H1 (cell line): ENCODE measurements at regions not wholly inside any gene's neighbourhood (a gene's known extent, or its start where the extent isn't known, plus 50 kb on each side); places are given as distances from the start of the nearest gene placed in this dataset.

Source experiments
- CTCF ChIA-PET: fragments of 300-600 bp; sonication (Branson Sonifier 250); formaldehyde crosslinking; loops from one replicate; lab custom pipeline; 2021; ENCODE audit not compliant: partially characterized antibody; lab: Charles Lee
- POLR2A ChIA-PET: fragments of 300-600 bp; sonication (Branson Sonifier 250); formaldehyde crosslinking; loops from one replicate; lab custom pipeline; 2021; ENCODE audit warnings: inconsistent platforms; ENCODE audit not compliant: partially characterized antibody; lab: Charles Lee
- DNase-seq, 2 experiments: peaks; one replicate each; pipeline versions ENCODE4 v3.0.0 to v3.0.0-alpha.2; 2010 to 2022; ENCODE audit warnings: low spot score in 2 of 2, low read depth in 1 of 2, mixed read lengths in 1 of 2
- FAIRE-seq: peaks from 2 replicates; lab custom pipeline; 2011; peaks lifted over from hg19 to GRCh38; lab: Jason Lieb, UNC
- H2AFZ ChIP-seq: 2 replicates; pipeline ENCODE4 v1.8.1; 2012; ENCODE audit warnings: low read length, inconsistent platforms
- H2AK5ac ChIP-seq: 2 replicates; pipeline ENCODE4 v1.6.1; 2013; ENCODE audit warnings: low read depth, low read length
- H2BK120ac ChIP-seq: replicated peaks from 2 replicates; pipeline ENCODE3; 2013; ENCODE audit warnings: low read depth, low read length, inconsistent platforms
- H2BK12ac ChIP-seq: 2 replicates; pipeline ENCODE4 v1.6.1; 2013; ENCODE audit warnings: low read depth, low read length
- H2BK15ac ChIP-seq: 2 replicates; pipeline ENCODE4 v1.6.1; 2013; ENCODE audit warnings: low read length
- H2BK20ac ChIP-seq: 2 replicates; pipeline ENCODE4 v1.6.1; 2013; ENCODE audit warnings: low read length
- H2BK5ac ChIP-seq: 2 replicates; pipeline ENCODE4 v1.6.1; 2013; ENCODE audit warnings: low read depth, low read length
- H3K14ac ChIP-seq: 2 replicates; pipeline ENCODE4 v1.6.1; 2013; ENCODE audit warnings: inconsistent platforms; ENCODE audit not compliant: insufficient read length
- H3K18ac ChIP-seq: 2 replicates; pipeline ENCODE4 v1.6.1; 2013; ENCODE audit warnings: low read length; ENCODE audit errors: extremely low read depth
- H3K23ac ChIP-seq: 2 replicates; pipeline ENCODE4 v1.6.1; 2013; ENCODE audit warnings: inconsistent platforms; ENCODE audit not compliant: insufficient read length
- H3K23me2 ChIP-seq: 2 replicates; pipeline ENCODE4 v1.6.1; 2013; ENCODE audit warnings: low read depth, low read length
- H3K27ac ChIP-seq: 2 replicates; pipeline ENCODE4 v1.6.1; 2011; ENCODE audit warnings: low read depth, low read length, inconsistent platforms
- H3K27me3 ChIP-seq, 4 experiments: replicated peaks in 1 of 4; 1 replicate in 1 of 4; 2 replicates in 3 of 4; pipeline versions ENCODE4 v1.6.1 to v1.8.1; 2011 to 2013; ENCODE audit warnings: low read length in 3 of 4, mild to moderate bottlenecking in 3 of 4, inconsistent platforms in 2 of 4, mixed read lengths in 2 of 4, moderate library complexity in 1 of 4; ENCODE audit not compliant: control insufficient read depth in 3 of 4, insufficient read depth in 3 of 4; ENCODE audit errors: extremely low read depth in 1 of 4
- H3K36me3 ChIP-seq, 4 experiments: 2 replicates each; pipeline versions ENCODE4 v1.6.1 to v1.8.1; 2011 to 2013; ENCODE audit warnings: mild to moderate bottlenecking in 4 of 4, low read length in 3 of 4, moderate library complexity in 2 of 4, control low read depth in 1 of 4, inconsistent platforms in 1 of 4; ENCODE audit not compliant: insufficient read depth in 4 of 4, control insufficient read depth in 2 of 4
- H3K4ac ChIP-seq: replicated peaks from 2 replicates; pipeline ENCODE3; 2013; ENCODE audit warnings: low read length, low read depth, mixed read lengths, inconsistent platforms; ENCODE audit not compliant: insufficient read length
- H3K4me1 ChIP-seq, 4 experiments: replicated peaks in 1 of 4; 1 replicate in 1 of 4; 2 replicates in 3 of 4; pipeline versions ENCODE4 v1.6.1 to v1.8.1; 2011 to 2013; ENCODE audit warnings: low read length in 3 of 4, inconsistent platforms in 2 of 4, mixed read lengths in 1 of 4; ENCODE audit not compliant: insufficient read depth in 4 of 4, control insufficient read depth in 3 of 4
- H3K4me2 ChIP-seq, 2 experiments: 2 replicates each; pipeline versions ENCODE4 v1.6.1 to v1.8.1; 2011 to 2013; ENCODE audit warnings: low read depth in 2 of 2, low read length in 2 of 2, control low read depth in 1 of 2, inconsistent platforms in 1 of 2, mild to moderate bottlenecking in 1 of 2; ENCODE audit not compliant: insufficient read depth in 1 of 2
- H3K4me3 ChIP-seq, 4 experiments: fragments of 200-600, 300-600 bp in 1 of 4; sonication (generic), shearing (Covaris generic), sonication (Bioruptor Twin) in 1 of 4; 2 replicates each; pipeline versions ENCODE4 v1.5.1 to v1.8.1; 2011 to 2016; ENCODE audit warnings: low read length in 4 of 4, low read depth in 3 of 4, control low read depth in 2 of 4, inconsistent platforms in 2 of 4, mild to moderate bottlenecking in 2 of 4, mixed read lengths in 1 of 4, moderate library complexity in 1 of 4; ENCODE audit not compliant: insufficient read depth in 2 of 4; ENCODE audit errors: extremely low read depth in 1 of 4
- H3K56ac ChIP-seq: replicated peaks from 2 replicates; pipeline ENCODE3; 2013; ENCODE audit warnings: low read depth, mild to moderate bottlenecking, mixed read lengths, low read length, inconsistent platforms; ENCODE audit not compliant: insufficient read length
- H3K79me1 ChIP-seq: 2 replicates; pipeline ENCODE4 v1.6.1; 2013; ENCODE audit warnings: low read depth, low read length, control low read depth
- H3K79me2 ChIP-seq, 2 experiments: 2 replicates each; pipeline versions ENCODE4 v1.6.1 to v1.8.1; 2012 to 2013; ENCODE audit warnings: low read length in 2 of 2, mild to moderate bottlenecking in 2 of 2, inconsistent platforms in 1 of 2; ENCODE audit not compliant: insufficient read depth in 2 of 2, control insufficient read depth in 1 of 2
- H3K9ac ChIP-seq, 4 experiments: replicated peaks in 1 of 4; 1 replicate in 1 of 4; 2 replicates in 3 of 4; pipeline versions ENCODE4 v1.6.1 to v1.8.1; 2011 to 2013; ENCODE audit warnings: low read depth in 3 of 4, low read length in 3 of 4, control low read depth in 2 of 4, mild to moderate bottlenecking in 2 of 4, moderate library complexity in 2 of 4, inconsistent platforms in 1 of 4; ENCODE audit errors: extremely low read depth in 1 of 4
- H3K9me3 ChIP-seq, 2 experiments: 2 replicates each; pipeline versions ENCODE4 v1.6.1 to v1.8.1; 2012 to 2013; ENCODE audit warnings: mild to moderate bottlenecking in 2 of 2, moderate library complexity in 2 of 2, control low read depth in 1 of 2, inconsistent platforms in 1 of 2, low read depth in 1 of 2, low read length in 1 of 2, mixed read lengths in 1 of 2; ENCODE audit not compliant: insufficient read depth in 2 of 2
- H4K20me1 ChIP-seq, 2 experiments: replicated peaks in 1 of 2; 2 replicates each; pipeline versions ENCODE3 to v1.8.1; 2011 to 2013; ENCODE audit warnings: inconsistent platforms in 2 of 2, low read length in 2 of 2, mild to moderate bottlenecking in 1 of 2; ENCODE audit not compliant: insufficient read depth in 2 of 2, control insufficient read depth in 1 of 2
- H4K5ac ChIP-seq: 2 replicates; pipeline ENCODE4 v1.6.1; 2013; ENCODE audit warnings: low read length, low read depth, mixed read lengths, inconsistent platforms; ENCODE audit not compliant: insufficient read length
- H4K8ac ChIP-seq: 2 replicates; pipeline ENCODE4 v1.8.0; 2013; ENCODE audit warnings: mild to moderate bottlenecking, moderate library complexity, low read length, inconsistent platforms; ENCODE audit not compliant: insufficient read depth; ENCODE audit errors: extremely low read depth
- H4K91ac ChIP-seq: replicated peaks from 2 replicates; pipeline ENCODE3; 2013; ENCODE audit warnings: low read length, mixed read lengths, inconsistent platforms; ENCODE audit not compliant: insufficient read length
- CBX5 ChIP-seq: fragments of 300-800, 300-1000 bp; sonication (generic); IDR thresholded peaks from 2 replicates; pipeline ENCODE4 v1.7.1; 2016; ENCODE audit warnings: antibody characterized with exemption, low read length, low read depth
- CHD1 ChIP-seq: IDR thresholded peaks from 2 replicates; pipeline ENCODE4 v1.6.1; 2012; ENCODE audit warnings: low read depth, low read length, improper control_type of control experiment
- CHD2 ChIP-seq: IDR thresholded peaks from 2 replicates; pipeline ENCODE4 v1.6.1; 2012; ENCODE audit warnings: low read length, improper control_type of control experiment
- CREB1 ChIP-seq: IDR thresholded peaks from 2 replicates; pipeline ENCODE4 v1.6.1; 2012; ENCODE audit warnings: inconsistent platforms
- CTBP2 ChIP-seq: IDR thresholded peaks from 2 replicates; pipeline ENCODE4 v1.7.0; 2011; ENCODE audit warnings: borderline replicate concordance, mild to moderate bottlenecking, moderate library complexity, mixed read lengths, low read length; ENCODE audit not compliant: insufficient read depth, insufficient read length
- GABPA ChIP-seq: IDR thresholded peaks from 2 replicates; pipeline ENCODE4 v1.6.1; 2011; ENCODE audit warnings: mild to moderate bottlenecking, low read length, moderate library complexity, borderline replicate concordance; ENCODE audit not compliant: insufficient read depth
- GTF2F1 ChIP-seq: IDR thresholded peaks from 2 replicates; pipeline ENCODE4 v1.6.1; 2012; ENCODE audit warnings: low read depth, low read length, improper control_type of control experiment, borderline replicate concordance
- JUN ChIP-seq: IDR thresholded peaks from 2 replicates; pipeline ENCODE4 v1.6.1; 2011; ENCODE audit warnings: low read depth, mild to moderate bottlenecking, improper control_type of control experiment, low read length
- PHF8 ChIP-seq: fragments of 200-600 bp; sonication (generic); conservative IDR thresholded peaks from 2 replicates; pipeline ENCODE4 v1.7.1; 2012; ENCODE audit warnings: low read depth, mild to moderate bottlenecking, inconsistent platforms, low read length, moderate library complexity
- POLR2A ChIP-seq, 2 experiments: IDR thresholded peaks; 1 replicate in 1 of 2; 2 replicates in 1 of 2; pipeline ENCODE4 v1.6.1; 2011; ENCODE audit warnings: low read depth in 2 of 2, low read length in 2 of 2, mild to moderate bottlenecking in 2 of 2; ENCODE audit errors: control extremely low read depth in 1 of 2
- POU5F1 ChIP-seq: IDR thresholded peaks from 2 replicates; pipeline ENCODE4 v1.6.1; 2011; ENCODE audit warnings: low read depth, mild to moderate bottlenecking, low read length, moderate library complexity
- RFX5 ChIP-seq: IDR thresholded peaks from 2 replicates; pipeline ENCODE4 v1.6.1; 2011; ENCODE audit warnings: low read depth, low read length, improper control_type of control experiment, borderline replicate concordance
- SP4 ChIP-seq: IDR thresholded peaks from 2 replicates; pipeline ENCODE4 v1.6.1; 2012; ENCODE audit warnings: low read length, inconsistent platforms
- SRF ChIP-seq: IDR thresholded peaks from 2 replicates; pipeline ENCODE4 v1.6.1; 2011; ENCODE audit warnings: mild to moderate bottlenecking, low read depth, low read length, moderate library complexity
- ZNF274 ChIP-seq: IDR thresholded peaks from 2 replicates; pipeline ENCODE4 v1.7.0; 2012; ENCODE audit warnings: low read length, borderline replicate concordance; ENCODE audit errors: extremely low read depth
- WGBS, 2 experiments: shearing (Covaris generic) in 1 of 2; methylation state at CpG; one replicate each; pipeline versions ENCODE4 v1.1.6 to v1.1.7; 2013 to 2015; ENCODE audit warnings: low lambda C conversion rate in 2 of 2, mixed read lengths in 2 of 2, inconsistent platforms in 1 of 2, low coverage in 1 of 2, missing lambda C conversion rate in 1 of 2; ENCODE audit not compliant: insufficient replicate concordance in 2 of 2, insufficient coverage in 1 of 2, insufficient read length in 1 of 2; ENCODE audit errors: extremely low coverage in 1 of 2, missing lambda C conversion rate in 1 of 2; 5-methylcytosine and 5-hydroxymethylcytosine counted together
- TF ChIP-seq, protein P1 (sequence below): IDR thresholded peaks from 2 replicates; pipeline ENCODE4 v1.6.1; 2011; ENCODE audit warnings: low read depth, mild to moderate bottlenecking, low read length; ENCODE audit not compliant: insufficient read depth

- Histone ChIP-seq H3K4ac (no peak overlapping the region), H2BK5ac (no peak overlapping the region), H3K23ac (no peak overlapping the region), H3K56ac (no peak overlapping the region), H4K91ac (no peak overlapping the region), H3K27ac (no peak overlapping the region), H3K79me1 (no peaks in the 10 kb centered on the region), H3K23me2 (no peaks in the 10 kb centered on the region), H3K4me2 (no peak overlapping the region), H3K18ac (no peak overlapping the region), H3K9ac (no peak overlapping the region), H2AFZ (no peak overlapping the region), H2BK15ac (no peak overlapping the region), H2BK120ac (no peak overlapping the region), H4K8ac (no peak overlapping the region), H3K14ac (no peak overlapping the region), H3K36me3 (no peaks in the 10 kb centered on the region), H4K5ac (no peak overlapping the region), H3K4me1 (no peaks in the 10 kb centered on the region), H4K20me1 (no peaks in the 10 kb centered on the region), H2AK5ac (no peak overlapping the region), H2BK20ac (no peak overlapping the region), H3K9me3 (no peaks in the 10 kb centered on the region), H3K79me2 (no peaks in the 10 kb centered on the region), H3K27me3 (no peaks in the 10 kb centered on the region; a peak in 1 of 7 replicates), H3K4me3 (no peak overlapping the region), H2BK12ac (no peak overlapping the region)
- DNase-seq (no peak), FAIRE-seq (no peak)
- WGBS, 2 experiments, result 90% methylated on average over 3 of the region's 3 CpGs; no CpG with 5 or more reads in 1 of the 2 experiments
- CTCF ChIA-PET, result interaction anchor here (1.4 kb wide), 1 partner anchor 8 kb away, joined by 3 read pairs; no protein-coding TSS in a partner anchor
- POLR2A ChIA-PET, result no interaction called here
- TF ChIP-seq RFX5 (no peak), SP4 (no peak), CTBP2 (no peak), GABPA (no peak), PHF8 (no peak), SRF (no peak), GTF2F1 (no peak), POU5F1 (no peak), CBX5 (no peak), CHD2 (no peak), POLR2A (IDR thresholded peaks at IDR 0.05; ENCODE audit: control extremely low read depth in 1 of 2, low read depth in 2 of 2, low read length in 2 of 2) (no peak), CHD1 (no peak), JUN (no peak), CREB1 (no peak), ZNF274 (no peak)
- TF ChIP-seq, protein P1, sequence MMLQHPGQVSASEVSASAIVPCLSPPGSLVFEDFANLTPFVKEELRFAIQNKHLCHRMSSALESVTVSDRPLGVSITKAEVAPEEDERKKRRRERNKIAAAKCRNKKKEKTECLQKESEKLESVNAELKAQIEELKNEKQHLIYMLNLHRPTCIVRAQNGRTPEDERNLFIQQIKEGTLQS, result no peak
Measured at GRCh38 chr14:82778601-82779000, 1244.9 kb upstream of the SEL1L start.
